ENCODE measurements at regions not wholly inside any gene's neighbourhood (a gene's known extent, or its start where the extent isn't known, plus 50 kb on each side); places are given as distances from the start of the nearest gene placed in this dataset.
"Not testable (repeated sequence)": the region's sequence is repeated elsewhere in the genome, so short reads cannot be mapped to it uniquely, and the experiment has no call there.

DNA sequence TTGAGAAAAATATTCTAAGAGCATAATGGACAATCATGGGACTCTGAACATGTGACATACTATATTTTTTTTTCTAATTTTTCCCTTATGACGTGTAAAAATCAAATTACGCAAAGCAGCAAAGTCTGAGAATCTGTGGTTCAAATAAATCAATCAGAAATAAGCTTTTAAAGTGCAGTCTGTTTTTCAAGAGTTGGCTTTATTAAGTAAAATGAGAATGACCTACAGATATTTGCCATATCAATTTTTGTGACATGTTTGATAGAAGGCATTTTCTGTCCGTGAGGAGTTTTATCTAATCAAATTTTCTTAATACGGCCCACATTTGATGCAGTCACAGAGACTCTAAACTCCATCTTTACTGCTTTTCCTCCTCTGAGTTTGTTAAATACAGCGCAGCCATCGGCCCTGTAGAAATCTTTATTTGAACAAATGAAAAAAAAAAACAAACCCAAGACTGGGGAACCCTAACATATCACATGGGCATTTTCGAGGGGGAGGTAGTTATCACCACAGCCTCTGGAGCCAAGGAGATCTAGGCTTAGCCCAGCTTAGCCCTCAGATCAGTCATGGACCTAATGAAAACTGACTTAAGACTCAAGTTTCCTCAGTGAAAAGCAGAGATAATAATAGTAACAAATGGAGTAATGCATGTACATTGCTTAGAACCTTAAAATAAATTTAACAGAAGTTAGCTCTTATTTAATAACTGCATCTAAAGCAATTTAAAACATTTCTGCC lies 263.6 kb upstream of the C9orf72 start:
- H3K4me3 ChIP-seq (ENCODE audit: low read depth, poor library complexity, severe bottlenecking) = no peak overlapping the region
- DNase-seq (ENCODE audit: low spot score in 2 of 2) = no peak
- no peak for TF ChIP-seq POLR2A (IDR thresholded peaks at IDR 0.05)
- TF ChIP-seq, protein P1, sequence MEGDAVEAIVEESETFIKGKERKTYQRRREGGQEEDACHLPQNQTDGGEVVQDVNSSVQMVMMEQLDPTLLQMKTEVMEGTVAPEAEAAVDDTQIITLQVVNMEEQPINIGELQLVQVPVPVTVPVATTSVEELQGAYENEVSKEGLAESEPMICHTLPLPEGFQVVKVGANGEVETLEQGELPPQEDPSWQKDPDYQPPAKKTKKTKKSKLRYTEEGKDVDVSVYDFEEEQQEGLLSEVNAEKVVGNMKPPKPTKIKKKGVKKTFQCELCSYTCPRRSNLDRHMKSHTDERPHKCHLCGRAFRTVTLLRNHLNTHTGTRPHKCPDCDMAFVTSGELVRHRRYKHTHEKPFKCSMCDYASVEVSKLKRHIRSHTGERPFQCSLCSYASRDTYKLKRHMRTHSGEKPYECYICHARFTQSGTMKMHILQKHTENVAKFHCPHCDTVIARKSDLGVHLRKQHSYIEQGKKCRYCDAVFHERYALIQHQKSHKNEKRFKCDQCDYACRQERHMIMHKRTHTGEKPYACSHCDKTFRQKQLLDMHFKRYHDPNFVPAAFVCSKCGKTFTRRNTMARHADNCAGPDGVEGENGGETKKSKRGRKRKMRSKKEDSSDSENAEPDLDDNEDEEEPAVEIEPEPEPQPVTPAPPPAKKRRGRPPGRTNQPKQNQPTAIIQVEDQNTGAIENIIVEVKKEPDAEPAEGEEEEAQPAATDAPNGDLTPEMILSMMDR (IDR thresholded peaks at IDR 0.05) = no peak
- WGBS, 2 donors = 89 to 90% methylated on average over 7 of the region's 7 CpGs
- intact Hi-C loops (cut with DNase I; ENCODE audit: low total_unique reads) = no loop called here

DNA sequence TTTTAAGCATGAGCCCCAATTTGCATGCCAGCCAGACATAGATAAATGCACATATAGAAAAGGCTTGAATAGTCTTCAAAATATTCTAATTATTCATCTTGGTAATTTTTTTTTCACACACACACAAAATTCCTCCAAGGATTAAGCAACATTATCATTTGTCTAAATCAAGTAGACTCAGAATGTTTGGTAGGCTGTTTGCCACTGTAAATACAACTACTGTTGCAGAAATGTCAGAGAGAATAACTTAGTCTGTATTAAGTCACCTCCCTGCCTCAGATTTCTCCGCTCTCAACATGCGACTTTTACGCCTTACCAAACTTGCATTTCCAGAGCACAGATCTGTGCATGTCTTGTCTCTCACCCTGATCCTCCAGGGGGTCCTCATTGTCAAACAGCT lies 265.6 kb upstream of the C9orf72 start:
- 88 to 93% methylated on average over 3 of the region's 3 CpGs for WGBS, 2 donors
- no peak overlapping the region for H3K4me3 ChIP-seq (ENCODE audit: low read depth, poor library complexity, severe bottlenecking)
- no peak for TF ChIP-seq POLR2A (IDR thresholded peaks at IDR 0.05)
- intact Hi-C loops (cut with DNase I; ENCODE audit: low total_unique reads) = no loop called here
- no peak for DNase-seq (ENCODE audit: low spot score in 2 of 2)

DNA sequence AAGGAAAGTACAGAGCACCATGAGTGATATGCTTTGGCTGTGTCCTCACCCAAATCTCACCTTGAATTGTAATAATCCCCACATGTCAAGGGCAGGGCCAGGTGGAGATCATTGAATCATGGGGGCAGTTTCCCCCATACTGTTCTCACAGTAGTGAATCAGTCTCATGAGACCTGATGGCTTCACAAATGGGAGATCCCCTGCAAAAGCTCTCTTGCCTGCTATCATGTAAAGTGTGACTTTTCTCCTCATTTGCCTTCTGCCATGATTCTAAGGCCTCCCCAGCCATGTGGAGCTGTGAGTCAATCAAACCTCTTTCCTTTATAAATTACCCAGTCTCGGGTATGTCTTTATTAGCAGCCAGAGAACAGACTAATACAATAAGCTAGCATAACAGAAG lies 266.5 kb upstream of the C9orf72 start:
- DNase-seq (ENCODE audit: low spot score in 2 of 2); intact Hi-C loops (cut with DNase I; ENCODE audit: low total_unique reads); H3K4me3 ChIP-seq (ENCODE audit: low read depth, poor library complexity, severe bottlenecking): not testable (repeated sequence)
- WGBS, 2 donors = 68 to 85% methylated on average over 1 of the region's 1 CpG

DNA sequence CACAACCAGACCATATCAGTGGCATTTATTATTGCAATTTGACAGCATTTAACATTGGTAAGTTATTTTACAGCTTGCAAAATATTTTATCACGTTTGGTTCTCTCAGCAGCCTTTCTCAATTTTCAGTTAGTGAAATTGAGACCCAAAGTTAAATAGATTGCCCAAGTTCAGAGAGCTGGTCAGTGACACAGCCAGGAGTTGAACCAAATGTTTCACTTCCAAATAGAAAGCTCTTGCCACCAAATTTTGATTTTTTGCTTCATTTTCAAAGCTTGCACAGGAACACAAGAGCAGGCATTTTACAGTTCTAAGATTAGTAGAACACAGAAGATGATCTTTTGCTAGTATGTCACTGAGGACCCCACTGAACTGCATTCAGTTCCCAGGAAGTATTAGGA lies 271.5 kb upstream of the C9orf72 start:
- WGBS, 2 donors = 56 to 62% methylated on average over 1 of the region's 1 CpG
- no peak for TF ChIP-seq POLR2A (IDR thresholded peaks at IDR 0.05)
- TF ChIP-seq, protein P1 (IDR thresholded peaks at IDR 0.05) = no peak
- intact Hi-C loops (cut with DNase I; ENCODE audit: low total_unique reads) = no loop called here
- H3K4me3 ChIP-seq (ENCODE audit: low read depth, poor library complexity, severe bottlenecking) = no peak overlapping the region
- DNase-seq (ENCODE audit: low spot score in 2 of 2) = no peak

DNA sequence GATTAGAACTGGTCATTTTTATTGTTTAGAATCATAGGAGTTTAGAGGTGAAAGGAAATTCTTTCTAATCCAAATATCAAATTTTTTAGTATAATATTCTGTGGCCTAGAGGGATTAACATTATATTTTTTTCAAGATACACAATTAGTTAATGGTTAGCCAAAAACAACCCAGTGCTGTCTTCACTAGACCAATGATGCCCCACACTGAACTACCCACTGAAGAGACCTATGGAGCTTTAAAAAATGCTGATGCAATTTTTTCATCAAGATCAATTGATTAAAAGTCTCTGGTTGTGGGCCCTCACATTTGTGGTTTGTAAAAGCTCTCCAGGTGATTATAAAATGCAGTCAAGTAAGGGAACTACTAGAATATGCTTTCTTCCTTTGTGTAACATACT lies 274.1 kb upstream of the C9orf72 start:
- intact Hi-C loops (cut with DNase I; ENCODE audit: low total_unique reads) = no loop called here
- DNase-seq (ENCODE audit: low spot score in 2 of 2) = no peak
- H3K4me3 ChIP-seq (ENCODE audit: low read depth, poor library complexity, severe bottlenecking) = no peak overlapping the region
- no peak for TF ChIP-seq POLR2A (IDR thresholded peaks at IDR 0.05)
- TF ChIP-seq, protein P1 (IDR thresholded peaks at IDR 0.05) = no peak

DNA sequence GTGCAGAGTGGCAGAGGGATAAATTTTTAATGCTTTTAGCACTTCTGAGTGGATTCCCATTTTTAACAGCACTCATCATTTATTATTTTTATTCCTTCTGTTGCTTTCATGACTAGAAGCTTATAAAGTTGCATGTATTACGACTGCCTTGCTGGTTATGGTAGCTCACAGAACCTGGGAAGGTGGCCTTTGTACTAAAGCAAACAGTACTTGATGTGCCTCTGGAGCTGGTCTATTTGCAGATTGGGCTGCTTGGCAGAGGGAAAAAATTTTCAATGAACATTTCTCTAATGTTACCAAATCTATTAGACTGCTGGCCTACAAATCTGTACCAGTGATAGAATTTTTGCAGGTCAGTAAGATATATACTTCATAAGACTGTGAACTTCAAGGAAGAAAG lies 274.5 kb upstream of the C9orf72 start:
- no peak for TF ChIP-seq POLR2A (IDR thresholded peaks at IDR 0.05)
- TF ChIP-seq, protein P1 (IDR thresholded peaks at IDR 0.05) = no peak
- intact Hi-C loops (cut with DNase I; ENCODE audit: low total_unique reads) = no loop called here
- 79 to 92% methylated on average over 1 of the region's 1 CpG for WGBS, 2 donors
- no peak for DNase-seq (ENCODE audit: low spot score in 2 of 2)
- H3K4me3 ChIP-seq (ENCODE audit: low read depth, poor library complexity, severe bottlenecking) = no peak overlapping the region

DNA sequence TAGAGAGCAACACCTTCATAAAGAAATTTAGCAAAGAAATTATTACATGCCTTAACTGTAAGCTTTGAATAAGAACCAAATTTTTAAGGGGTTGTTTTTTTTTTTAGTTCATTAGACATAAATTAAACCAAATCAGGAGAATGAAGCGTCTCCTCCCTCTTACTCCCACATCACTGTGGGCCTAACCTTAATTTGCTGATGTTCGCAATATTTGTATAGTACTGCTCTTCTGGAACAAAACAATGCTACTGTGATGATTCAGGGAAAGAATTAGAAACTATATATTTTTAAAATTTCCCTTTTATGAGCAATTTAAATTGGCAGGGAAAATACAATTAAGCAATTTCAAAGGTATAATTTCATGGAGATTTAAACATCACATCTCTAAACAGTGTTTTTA lies 275.0 kb upstream of the C9orf72 start:
- no peak for TF ChIP-seq POLR2A (IDR thresholded peaks at IDR 0.05)
- TF ChIP-seq, protein P1 (IDR thresholded peaks at IDR 0.05) = no peak
- DNase-seq (ENCODE audit: low spot score in 2 of 2) = no peak
- no peak overlapping the region for H3K4me3 ChIP-seq (ENCODE audit: low read depth, poor library complexity, severe bottlenecking)
- intact Hi-C loops (cut with DNase I; ENCODE audit: low total_unique reads) = no loop called here
- 93 to 94% methylated on average over 2 of the region's 2 CpGs for WGBS, 2 donors

All from lower leg skin (tissue), 4 donors.